Mucosa of descending colon (tissue), 3 donors: ENCODE measurements at regions not wholly inside any gene's neighbourhood (a gene's known extent, or its start where the extent isn't known, plus 50 kb on each side); places are given as distances from the start of the nearest gene placed in this dataset.

Experiments used
- ATAC-seq: fragments of 200-7000 bp; cut with Tn5 transposase; one replicate; pipeline ENCODE4 v1.9.1; 2020; ENCODE audit warnings: mild to moderate bottlenecking, moderate library complexity
- DNase-seq, 3 donors: peaks; one replicate each; pipeline ENCODE4 v3.0.0-alpha.2; 2020
- H3K36me3 ChIP-seq: fragments of 200-600 bp; one replicate; pipeline ENCODE4 v1.8.0; 2021; ENCODE audit warnings: low read depth, mild to moderate bottlenecking
- H3K4me1 ChIP-seq: fragments of 200-600 bp; one replicate; pipeline ENCODE4 v1.8.0; 2021; ENCODE audit warnings: low read depth, mild to moderate bottlenecking
- H3K4me3 ChIP-seq: fragments of 200-600 bp; one replicate; pipeline ENCODE4 v1.8.0; 2021; ENCODE audit warnings: mild to moderate bottlenecking
- H3K9me3 ChIP-seq: fragments of 200-600 bp; one replicate; pipeline ENCODE4 v1.8.0; 2021; ENCODE audit warnings: mild to moderate bottlenecking
- intact Hi-C, 2 donors: fragments of 100-400 bp; cut with DNase I in 1 of 2; cut with micrococcal nuclease in 1 of 2; formaldehyde crosslinking; loops; one replicate each; pipeline versions ENCODE4 v1.11.0 to v1.11.1; 2022; cut with DNase I, micrococcal nuclease
- TF ChIP-seq, protein P1 (sequence below): fragments of 200-600 bp; IDR thresholded peaks from one replicate; pipeline ENCODE4 v1.8.0; 2022; ENCODE audit warnings: antibody characterized with exemption, mild to moderate bottlenecking
- donor health status: DM: no; HTN: no; CAD: no; lungs with moderate emphysema.
- donor health status: DM: no; HTN: no; CAD: no.
- donor health status: DM: no; HTN: yes; CAD: no.

DNA sequence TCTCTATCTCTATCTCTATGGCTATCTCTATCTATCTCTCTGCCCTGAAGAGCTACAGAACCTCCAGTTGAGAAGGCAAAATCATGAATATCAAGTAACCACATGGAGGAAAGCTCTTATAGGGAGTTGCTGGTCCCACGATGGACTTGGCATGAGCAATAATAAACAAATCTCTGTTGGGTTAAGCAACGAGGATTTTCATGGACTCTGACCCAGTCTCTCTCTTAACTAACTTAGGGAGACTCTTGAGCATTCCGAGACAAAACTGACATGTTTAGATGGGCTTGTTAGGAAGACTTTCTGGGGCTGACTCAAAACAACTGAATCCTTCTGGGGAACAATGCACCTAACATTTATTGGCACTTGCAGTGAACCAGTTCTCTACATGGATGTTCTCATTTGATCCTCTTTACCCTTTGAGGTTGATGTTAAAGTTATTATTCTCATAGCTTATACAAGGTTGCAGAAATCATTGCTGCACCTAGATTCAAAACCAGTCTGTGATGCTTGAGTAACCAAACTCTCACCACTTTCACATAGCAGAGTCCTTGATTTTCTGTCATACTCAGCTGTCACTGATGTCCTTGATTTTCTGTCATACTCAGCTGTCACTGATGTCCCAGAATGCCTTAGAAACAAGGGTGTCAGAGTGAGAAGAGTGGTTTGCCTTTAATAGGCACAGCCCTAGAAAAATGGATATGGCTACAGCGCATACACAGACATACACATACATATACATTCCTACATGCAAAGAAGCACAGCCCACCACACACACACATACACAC is 354.6 kb upstream of the MAF start:
- Histone ChIP-seq H3K36me3 (no peaks in the 10 kb centered on the region), H3K4me3 (no peak overlapping the region), H3K4me1 (no peaks in the 10 kb centered on the region), H3K9me3 (no peaks in the 10 kb centered on the region)
- no peak for DNase-seq
- ATAC-seq: no peak
- intact Hi-C loops: no loop called here
- TF ChIP-seq, protein P1, sequence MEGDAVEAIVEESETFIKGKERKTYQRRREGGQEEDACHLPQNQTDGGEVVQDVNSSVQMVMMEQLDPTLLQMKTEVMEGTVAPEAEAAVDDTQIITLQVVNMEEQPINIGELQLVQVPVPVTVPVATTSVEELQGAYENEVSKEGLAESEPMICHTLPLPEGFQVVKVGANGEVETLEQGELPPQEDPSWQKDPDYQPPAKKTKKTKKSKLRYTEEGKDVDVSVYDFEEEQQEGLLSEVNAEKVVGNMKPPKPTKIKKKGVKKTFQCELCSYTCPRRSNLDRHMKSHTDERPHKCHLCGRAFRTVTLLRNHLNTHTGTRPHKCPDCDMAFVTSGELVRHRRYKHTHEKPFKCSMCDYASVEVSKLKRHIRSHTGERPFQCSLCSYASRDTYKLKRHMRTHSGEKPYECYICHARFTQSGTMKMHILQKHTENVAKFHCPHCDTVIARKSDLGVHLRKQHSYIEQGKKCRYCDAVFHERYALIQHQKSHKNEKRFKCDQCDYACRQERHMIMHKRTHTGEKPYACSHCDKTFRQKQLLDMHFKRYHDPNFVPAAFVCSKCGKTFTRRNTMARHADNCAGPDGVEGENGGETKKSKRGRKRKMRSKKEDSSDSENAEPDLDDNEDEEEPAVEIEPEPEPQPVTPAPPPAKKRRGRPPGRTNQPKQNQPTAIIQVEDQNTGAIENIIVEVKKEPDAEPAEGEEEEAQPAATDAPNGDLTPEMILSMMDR: no peak

DNA sequence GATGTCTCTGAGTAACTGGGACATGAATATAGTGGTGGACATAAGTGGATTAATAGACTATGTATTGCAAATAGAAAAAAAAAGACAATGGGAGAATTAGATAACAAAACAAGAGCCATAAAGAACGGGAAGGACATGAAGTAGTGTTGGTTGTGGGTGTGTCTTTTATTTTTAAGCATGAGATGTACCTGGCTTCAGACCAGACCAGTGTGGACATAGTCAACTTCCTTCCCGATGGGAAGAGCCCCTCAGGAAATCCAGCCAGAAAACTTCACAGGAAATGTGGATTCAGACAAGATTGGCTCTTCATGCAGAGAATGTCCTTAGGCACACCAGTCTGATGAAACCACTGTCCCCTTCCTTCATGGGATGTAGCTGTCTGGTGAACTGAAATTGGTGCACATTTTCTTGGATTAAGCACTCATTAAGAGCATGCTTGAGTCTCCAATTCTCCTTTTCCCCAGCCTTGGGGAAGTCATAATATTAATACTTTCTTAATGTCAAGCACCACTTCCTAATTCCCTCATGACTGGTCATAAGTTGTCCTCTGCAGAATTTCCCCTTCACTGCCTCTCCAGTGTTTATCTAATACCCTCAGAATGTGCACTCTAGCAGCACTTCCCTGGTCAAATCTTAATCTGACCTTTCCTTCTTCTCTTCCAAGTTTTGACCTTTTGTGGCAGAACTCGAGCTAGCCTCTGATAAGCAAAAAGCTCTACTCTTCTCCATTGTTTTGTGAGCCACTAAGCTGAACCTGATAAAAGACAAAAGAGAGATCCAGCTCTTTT is 350.6 kb upstream of the MAF start:
- ATAC-seq: no peak
- Histone ChIP-seq H3K9me3 (no peaks in the 10 kb centered on the region), H3K4me1 (no peaks in the 10 kb centered on the region), H3K4me3 (no peak overlapping the region), H3K36me3 (no peaks in the 10 kb centered on the region)
- TF ChIP-seq, protein P1: no peak
- intact Hi-C loops: no loop called here
- DNase-seq: no peak

- ATAC-seq (no peak), DNase-seq (no peak)
- TF ChIP-seq, protein P1: no peak
- H3K9me3 ChIP-seq: no peaks in the 10 kb centered on the region
- no peak overlapping the region for H3K4me3 ChIP-seq
- no peaks in the 10 kb centered on the region for H3K36me3 ChIP-seq
- intact Hi-C loops: no loop called here
- no peaks in the 10 kb centered on the region for H3K4me1 ChIP-seq
Observed at GRCh38 chr16:79949417-79949816, 348.9 kb upstream of the MAF start.

DNA sequence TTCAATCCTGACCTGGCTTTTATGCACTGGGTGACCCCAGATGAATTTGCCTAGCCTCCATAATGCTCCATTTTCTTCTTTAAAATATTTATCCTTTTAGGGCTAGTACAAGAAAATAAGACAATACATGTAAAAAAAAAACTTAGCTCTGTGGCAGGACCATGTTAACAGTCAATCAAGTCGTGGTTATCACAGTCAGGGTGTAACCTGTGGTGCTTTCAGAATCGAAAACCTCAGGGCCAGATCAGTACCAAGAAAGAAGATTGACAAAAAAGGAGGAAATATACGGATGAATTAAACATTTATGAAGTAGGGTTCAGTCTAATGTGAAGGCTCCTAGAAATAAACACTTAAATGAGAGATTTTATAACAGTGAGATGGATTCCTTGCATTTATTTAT is 347.2 kb upstream of the MAF start:
- H3K9me3 ChIP-seq: no peaks in the 10 kb centered on the region
- DNase-seq: no peak
- no peak for ATAC-seq
- intact Hi-C loops: no loop called here
- H3K36me3 ChIP-seq: no peaks in the 10 kb centered on the region
- TF ChIP-seq, protein P1: no peak
- H3K4me1 ChIP-seq: no peaks in the 10 kb centered on the region
- H3K4me3 ChIP-seq: no peak overlapping the region

GRCh38 chr16:79946252-79946651 is 345.7 kb upstream of the MAF start:
- no peaks in the 10 kb centered on the region for H3K36me3 ChIP-seq
- intact Hi-C loops: no loop called here
- H3K9me3 ChIP-seq: no peaks in the 10 kb centered on the region
- no peak overlapping the region for H3K4me3 ChIP-seq
- no peaks in the 10 kb centered on the region for H3K4me1 ChIP-seq
- TF ChIP-seq, protein P1: no peak
- no peak for ATAC-seq
- DNase-seq: no peak
